B cell (primary cell): ENCODE measurements at regions not wholly inside any gene's neighbourhood (a gene's known extent, or its start where the extent isn't known, plus 50 kb on each side); places are given as distances from the start of the nearest gene placed in this dataset.

Experiments used
- EZH2 ChIP-seq: IDR thresholded peaks from 2 replicates; pipeline ENCODE4 v1.6.1; 2012; ENCODE audit warnings: borderline replicate concordance, low read depth, mild to moderate bottlenecking, moderate library complexity, low read length; ENCODE audit not compliant: insufficient read depth, poor library complexity, severe bottlenecking
- TF ChIP-seq, protein P1 (sequence below): fragments of 200-600 bp; IDR thresholded peaks from one replicate; pipeline ENCODE4 v1.8.0; 2022; ENCODE audit warnings: antibody characterized with exemption, mild to moderate bottlenecking

GRCh38 chr1:53390261-53390660 lies 62.4 kb upstream of the LRP8 start:
- TF ChIP-seq, protein P1, sequence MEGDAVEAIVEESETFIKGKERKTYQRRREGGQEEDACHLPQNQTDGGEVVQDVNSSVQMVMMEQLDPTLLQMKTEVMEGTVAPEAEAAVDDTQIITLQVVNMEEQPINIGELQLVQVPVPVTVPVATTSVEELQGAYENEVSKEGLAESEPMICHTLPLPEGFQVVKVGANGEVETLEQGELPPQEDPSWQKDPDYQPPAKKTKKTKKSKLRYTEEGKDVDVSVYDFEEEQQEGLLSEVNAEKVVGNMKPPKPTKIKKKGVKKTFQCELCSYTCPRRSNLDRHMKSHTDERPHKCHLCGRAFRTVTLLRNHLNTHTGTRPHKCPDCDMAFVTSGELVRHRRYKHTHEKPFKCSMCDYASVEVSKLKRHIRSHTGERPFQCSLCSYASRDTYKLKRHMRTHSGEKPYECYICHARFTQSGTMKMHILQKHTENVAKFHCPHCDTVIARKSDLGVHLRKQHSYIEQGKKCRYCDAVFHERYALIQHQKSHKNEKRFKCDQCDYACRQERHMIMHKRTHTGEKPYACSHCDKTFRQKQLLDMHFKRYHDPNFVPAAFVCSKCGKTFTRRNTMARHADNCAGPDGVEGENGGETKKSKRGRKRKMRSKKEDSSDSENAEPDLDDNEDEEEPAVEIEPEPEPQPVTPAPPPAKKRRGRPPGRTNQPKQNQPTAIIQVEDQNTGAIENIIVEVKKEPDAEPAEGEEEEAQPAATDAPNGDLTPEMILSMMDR, result no peak
- no peak for TF ChIP-seq EZH2
